Activated CD4-positive, alpha-beta T cell treated with anti-CD3 and anti-CD28 coated beads, Interleukin-2, amount 50 U/mL, for 1 hour (primary cell): ENCODE measurements at regions not wholly inside any gene's neighbourhood (a gene's known extent, or its start where the extent isn't known, plus 50 kb on each side); places are given as distances from the start of the nearest gene placed in this dataset.

Experiments used
- DNase-seq: peaks from one replicate; pipeline ENCODE4 v3.0.0-alpha.2; 2020

GRCh38 chr3:116939091-116939490, 229.5 kb downstream of the TUSC7 start:
- DNase-seq, result no peak

DNA sequence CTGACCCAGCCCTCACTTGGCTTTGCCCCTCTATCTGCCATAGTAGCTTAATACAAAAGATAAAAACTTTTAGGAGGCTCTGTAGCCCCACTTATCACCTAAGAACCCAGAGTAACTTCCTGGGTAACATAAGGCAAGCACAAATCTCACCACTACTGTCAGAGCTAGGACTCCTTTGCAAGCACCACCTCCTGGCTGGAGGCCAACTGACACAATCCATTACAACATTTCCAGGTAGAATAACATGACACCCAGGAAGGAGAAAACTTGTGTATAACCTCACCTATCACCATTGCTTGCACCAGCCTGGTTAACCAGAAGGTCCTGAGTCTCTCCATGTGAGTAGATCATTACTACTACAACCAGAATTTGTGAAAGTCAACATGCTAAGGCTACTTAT, 230.0 kb downstream of the TUSC7 start:
- DNase-seq, result no peak

GRCh38 chr3:116940719-116941118, 231.1 kb downstream of the TUSC7 start:
- DNase-seq, result no peak

GRCh38 chr3:116946376-116946775, 236.8 kb downstream of the TUSC7 start:
- no peak for DNase-seq

GRCh38 chr3:116947148-116947547, 237.6 kb downstream of the TUSC7 start:
- DNase-seq, result no peak

DNA sequence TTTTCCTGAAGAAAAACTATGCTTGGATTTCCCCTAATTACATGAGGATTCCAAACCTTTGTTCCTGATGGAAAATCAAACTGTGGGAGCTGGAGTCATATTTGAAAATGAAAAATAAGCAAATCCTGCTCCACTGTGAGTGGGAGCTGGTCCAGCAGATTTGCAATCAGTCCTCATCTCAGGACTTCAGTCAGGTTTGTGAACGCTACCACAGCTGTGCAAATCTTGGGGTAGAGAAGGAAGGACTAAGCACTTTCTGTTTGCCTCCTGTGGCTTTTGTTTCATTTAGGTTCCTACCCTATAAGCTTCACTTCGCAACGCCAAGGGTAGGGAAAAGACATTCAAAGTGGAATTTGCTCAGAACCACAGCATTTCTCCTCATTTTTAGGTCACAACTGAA, 238.2 kb downstream of the TUSC7 start:
- DNase-seq, result no peak

DNA sequence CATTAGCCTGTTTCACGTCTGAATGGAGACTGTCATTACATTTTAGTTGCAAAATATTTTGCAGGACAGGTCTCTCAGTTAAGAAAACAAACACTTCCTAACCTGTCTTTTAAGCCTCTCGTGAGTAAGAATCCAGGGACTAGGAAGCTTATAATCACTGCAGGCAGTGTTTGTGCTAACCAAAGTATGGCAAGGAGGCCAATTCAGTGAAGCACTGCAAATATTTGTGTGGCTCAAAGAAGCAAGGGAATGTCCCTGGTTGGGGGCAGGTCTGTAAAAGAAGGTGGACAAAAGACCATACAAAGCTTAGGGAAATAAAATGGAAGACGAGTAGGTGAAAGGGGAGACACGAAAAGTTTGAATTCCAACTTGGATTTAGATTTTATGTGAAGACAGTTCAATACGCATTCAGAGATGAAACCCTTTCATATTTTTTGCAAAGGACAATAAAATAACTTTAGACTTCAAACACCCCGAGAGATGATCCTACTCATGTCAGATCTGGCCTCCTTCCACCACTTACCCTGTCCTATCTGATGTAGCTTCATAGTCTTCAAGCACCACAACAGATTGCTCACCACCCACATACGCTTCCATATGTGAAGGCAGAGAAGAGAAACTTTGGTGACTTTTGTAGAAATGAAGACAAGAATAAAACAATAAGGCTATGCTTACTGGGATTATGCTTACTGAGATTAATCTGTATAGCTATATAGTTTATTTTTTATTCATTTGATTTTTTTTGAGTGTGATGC, 240.9 kb downstream of the TUSC7 start:
- no peak for DNase-seq

- no peak for DNase-seq
Measured at GRCh38 chr3:116951610-116952009, 242.0 kb downstream of the TUSC7 start.

- no peak for DNase-seq
Measured at GRCh38 chr3:116958291-116958690, 248.7 kb downstream of the TUSC7 start.

DNA sequence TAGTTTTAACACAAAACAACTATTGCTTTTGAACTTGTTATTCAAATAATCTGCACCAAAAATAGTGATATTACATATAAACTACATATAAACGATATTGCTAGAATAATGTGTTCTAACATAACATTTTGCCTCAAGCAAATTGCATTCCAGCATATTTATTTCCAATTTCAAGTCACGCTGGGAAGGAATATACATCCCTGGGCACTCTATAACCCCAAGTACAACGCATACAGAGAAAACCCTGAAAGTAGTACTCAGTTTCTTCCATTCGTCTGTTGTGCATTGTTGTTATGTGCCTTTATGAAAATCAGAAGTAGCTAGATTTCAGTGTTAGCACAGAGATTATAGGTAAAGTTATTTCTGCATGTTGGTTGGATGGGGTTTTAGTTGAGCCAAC, 251.5 kb downstream of the TUSC7 start:
- no peak for DNase-seq

DNA sequence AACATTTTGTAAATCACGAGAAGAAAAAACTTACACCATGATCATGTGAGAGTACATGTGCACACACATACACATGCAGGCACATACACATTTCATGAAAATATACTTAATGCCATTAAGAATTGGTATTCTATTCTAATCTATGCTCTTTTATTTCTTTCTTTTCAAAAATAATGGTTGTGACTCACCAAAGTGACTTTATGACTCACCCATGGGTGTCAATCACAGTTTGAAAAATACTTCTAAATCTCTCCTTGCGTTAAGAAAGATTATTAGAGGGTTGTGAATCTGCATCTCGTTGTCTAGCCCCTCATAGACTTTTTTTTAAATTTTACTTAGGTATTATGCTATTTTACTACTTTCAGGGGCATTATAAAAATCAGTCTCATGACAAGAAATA, 254.2 kb downstream of the TUSC7 start:
- no peak for DNase-seq

- DNase-seq, result no peak
Measured at GRCh38 chr3:116966649-116967048, 257.1 kb downstream of the TUSC7 start.

DNA sequence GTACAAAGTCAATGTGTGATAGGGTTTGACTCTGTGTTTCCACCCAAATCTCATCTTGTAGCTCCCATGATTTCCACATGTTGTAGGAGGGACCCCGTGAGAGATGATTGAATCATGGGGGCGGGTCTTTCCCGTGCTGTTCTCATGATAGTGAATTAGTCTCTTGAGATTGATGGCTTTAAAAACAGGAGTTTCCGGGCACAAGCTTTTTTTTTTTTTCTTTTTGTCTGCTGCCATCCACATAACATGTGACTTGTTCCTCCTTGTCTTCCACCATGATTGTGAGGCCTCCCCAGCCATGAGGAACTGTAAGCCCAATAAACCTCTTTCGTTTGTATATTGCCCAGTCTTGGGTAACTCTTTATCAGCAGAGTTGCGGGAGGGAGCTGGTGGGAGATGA, 259.6 kb downstream of the TUSC7 start:
- no peak for DNase-seq

DNA sequence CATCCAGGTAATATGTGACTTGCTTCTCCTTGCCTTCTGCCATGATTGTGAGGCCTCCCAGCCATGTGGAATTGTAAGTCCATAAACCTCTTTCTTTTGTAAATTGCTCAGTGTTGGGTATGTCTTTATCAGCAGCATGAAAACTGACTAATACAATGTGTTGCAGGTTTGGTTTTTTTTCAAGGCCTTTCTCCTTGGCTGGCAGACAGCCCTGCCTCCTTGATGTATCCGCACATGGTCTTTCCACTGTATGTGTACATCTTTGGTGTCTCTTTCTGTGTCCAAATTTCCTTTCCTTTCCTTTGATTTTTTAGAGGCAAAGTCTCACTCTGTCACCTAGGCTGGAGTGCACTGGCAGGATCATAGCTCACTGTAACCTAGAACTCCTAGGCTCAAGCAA, 260.1 kb downstream of the TUSC7 start:
- DNase-seq, result no peak

- no peak for DNase-seq
Measured at GRCh38 chr3:116971531-116971930, 262.0 kb downstream of the TUSC7 start.

GRCh38 chr3:116974702-116975101, 265.1 kb downstream of the TUSC7 start:
- no peak for DNase-seq

DNA sequence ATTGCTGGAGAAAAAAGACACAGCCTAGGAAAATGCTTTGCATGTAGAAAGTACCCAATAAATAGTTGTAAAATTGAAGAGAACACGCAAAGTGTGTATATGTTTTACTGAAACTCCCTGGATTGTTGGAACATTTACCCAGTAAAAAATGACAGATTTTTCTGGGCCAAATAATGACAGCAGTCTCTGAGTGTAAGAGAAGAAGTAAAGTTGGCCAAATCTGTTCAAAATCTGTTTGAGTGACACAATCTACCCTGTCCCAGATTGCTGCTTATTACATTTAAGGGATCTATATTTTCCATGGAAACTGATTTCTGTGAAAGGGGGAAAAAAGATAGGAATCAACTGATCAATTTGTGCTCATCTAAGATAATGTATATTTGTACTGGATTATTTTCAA, 267.9 kb downstream of the TUSC7 start:
- no peak for DNase-seq

GRCh38 chr3:116980099-116980498, 270.5 kb downstream of the TUSC7 start:
- DNase-seq, result no peak

DNA sequence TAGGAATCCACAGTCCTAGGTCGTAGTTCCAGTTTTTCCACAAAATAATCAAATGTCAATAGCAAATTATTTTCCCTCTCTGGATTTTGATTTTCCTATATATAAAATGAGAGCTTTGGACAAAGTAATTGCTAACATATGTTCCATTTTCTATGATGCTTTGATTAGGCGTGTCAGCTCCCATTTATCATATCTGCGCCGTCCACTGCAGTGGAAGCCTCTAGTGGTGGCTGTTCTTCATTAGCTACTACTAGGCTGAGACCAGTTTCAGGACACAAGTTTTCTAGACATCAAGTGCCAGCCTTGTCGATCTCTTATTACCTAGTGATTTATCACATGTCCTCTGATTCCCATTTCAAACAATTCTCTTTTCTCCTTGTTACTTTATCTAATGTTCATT, 271.5 kb downstream of the TUSC7 start:
- no peak for DNase-seq

GRCh38 chr3:116984301-116984700, 274.7 kb downstream of the TUSC7 start:
- no peak for DNase-seq

GRCh38 chr3:116994351-116994879, 284.8 kb downstream of the TUSC7 start:
- DNase-seq, result no peak

- no peak for DNase-seq
Measured at GRCh38 chr3:117003501-117003900, 293.9 kb downstream of the TUSC7 start.

DNA sequence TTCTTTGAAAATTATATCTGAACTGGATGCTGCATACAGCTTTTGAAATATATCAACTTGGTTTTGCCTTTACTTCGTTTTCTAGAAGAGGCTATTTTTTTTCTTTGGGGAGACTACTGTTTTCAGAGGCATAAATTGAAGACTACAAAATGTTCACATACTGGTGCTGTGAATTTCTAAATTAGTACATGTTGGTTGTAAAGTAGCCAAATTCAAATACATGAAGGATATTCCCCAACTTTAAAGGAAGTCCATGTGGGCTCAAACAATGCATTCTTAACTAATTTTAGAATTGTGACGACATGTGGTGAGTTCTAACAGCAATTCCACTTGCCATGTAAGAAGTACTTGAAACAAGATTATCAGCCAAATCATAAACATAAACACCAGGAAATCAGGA, 295.7 kb downstream of the TUSC7 start:
- no peak for DNase-seq

GRCh38 chr3:117005911-117006522, 296.4 kb downstream of the TUSC7 start:
- DNase-seq, result no peak

- DNase-seq, result no peak
Measured at GRCh38 chr3:117010318-117010717, 300.7 kb downstream of the TUSC7 start.
